ENCODE measurements at regions not wholly inside any gene's neighbourhood (a gene's known extent, or its start where the extent isn't known, plus 50 kb on each side); places are given as distances from the start of the nearest gene placed in this dataset.

DNA sequence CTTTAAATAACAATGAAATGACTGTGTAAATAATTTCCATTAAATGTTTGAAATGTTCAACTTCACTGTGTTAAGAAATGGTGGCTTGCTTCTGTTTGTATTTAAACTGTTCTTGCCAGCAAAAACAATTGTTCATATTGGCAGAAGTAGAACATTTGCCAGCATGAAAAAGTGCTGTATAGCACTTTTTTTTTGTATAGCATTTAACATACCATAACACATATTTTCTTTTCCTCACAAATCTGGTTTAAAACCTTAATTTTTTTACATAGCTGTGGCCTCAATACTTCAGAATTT is 94.1 kb downstream of the COX18 start:
- CTCF ChIA-PET = no interaction called here
- intact Hi-C loops (cut with micrococcal nuclease; ENCODE audit: unreplicated experiment) = no loop called here
- TF ChIP-seq, protein P1, sequence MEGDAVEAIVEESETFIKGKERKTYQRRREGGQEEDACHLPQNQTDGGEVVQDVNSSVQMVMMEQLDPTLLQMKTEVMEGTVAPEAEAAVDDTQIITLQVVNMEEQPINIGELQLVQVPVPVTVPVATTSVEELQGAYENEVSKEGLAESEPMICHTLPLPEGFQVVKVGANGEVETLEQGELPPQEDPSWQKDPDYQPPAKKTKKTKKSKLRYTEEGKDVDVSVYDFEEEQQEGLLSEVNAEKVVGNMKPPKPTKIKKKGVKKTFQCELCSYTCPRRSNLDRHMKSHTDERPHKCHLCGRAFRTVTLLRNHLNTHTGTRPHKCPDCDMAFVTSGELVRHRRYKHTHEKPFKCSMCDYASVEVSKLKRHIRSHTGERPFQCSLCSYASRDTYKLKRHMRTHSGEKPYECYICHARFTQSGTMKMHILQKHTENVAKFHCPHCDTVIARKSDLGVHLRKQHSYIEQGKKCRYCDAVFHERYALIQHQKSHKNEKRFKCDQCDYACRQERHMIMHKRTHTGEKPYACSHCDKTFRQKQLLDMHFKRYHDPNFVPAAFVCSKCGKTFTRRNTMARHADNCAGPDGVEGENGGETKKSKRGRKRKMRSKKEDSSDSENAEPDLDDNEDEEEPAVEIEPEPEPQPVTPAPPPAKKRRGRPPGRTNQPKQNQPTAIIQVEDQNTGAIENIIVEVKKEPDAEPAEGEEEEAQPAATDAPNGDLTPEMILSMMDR (conservative IDR thresholded peaks at IDR 0.05; ENCODE audit: low read depth, low read length) = no peak
- TF ChIP-seq EZH2 (IDR thresholded peaks at IDR 0.05; ENCODE audit: borderline replicate concordance, low read depth, low read length, poor library complexity, severe bottlenecking) = no peak
- Histone ChIP-seq H3K4me1 (ENCODE audit: insufficient read depth, low read length, poor library complexity, severe bottlenecking) (no peaks in the 10 kb centered on the region), H3K4me3 (ENCODE audit: low read depth, low read length, poor library complexity, severe bottlenecking) (no peak overlapping the region), H3K27me3 (replicated peaks; ENCODE audit: insufficient read depth, low read depth, low read length, poor library complexity) (no peaks in the 10 kb centered on the region), H3K36me3 (ENCODE audit: insufficient read depth, low read length, poor library complexity, severe bottlenecking) (no peaks in the 10 kb centered on the region), H3K9me3 (ENCODE audit: low read depth, low read length, poor library complexity, severe bottlenecking) (no peaks in the 10 kb centered on the region), H3K27ac (ENCODE audit: low read depth, low read length, poor library complexity, severe bottlenecking) (no peak overlapping the region)
- no TSS peak for BruUV-seq (replicated peaks)
- no peak for DNase-seq (ENCODE audit: low spot score)
- POLR2A ChIA-PET (ENCODE audit: low non-redundant PET) = no interaction called here

DNA sequence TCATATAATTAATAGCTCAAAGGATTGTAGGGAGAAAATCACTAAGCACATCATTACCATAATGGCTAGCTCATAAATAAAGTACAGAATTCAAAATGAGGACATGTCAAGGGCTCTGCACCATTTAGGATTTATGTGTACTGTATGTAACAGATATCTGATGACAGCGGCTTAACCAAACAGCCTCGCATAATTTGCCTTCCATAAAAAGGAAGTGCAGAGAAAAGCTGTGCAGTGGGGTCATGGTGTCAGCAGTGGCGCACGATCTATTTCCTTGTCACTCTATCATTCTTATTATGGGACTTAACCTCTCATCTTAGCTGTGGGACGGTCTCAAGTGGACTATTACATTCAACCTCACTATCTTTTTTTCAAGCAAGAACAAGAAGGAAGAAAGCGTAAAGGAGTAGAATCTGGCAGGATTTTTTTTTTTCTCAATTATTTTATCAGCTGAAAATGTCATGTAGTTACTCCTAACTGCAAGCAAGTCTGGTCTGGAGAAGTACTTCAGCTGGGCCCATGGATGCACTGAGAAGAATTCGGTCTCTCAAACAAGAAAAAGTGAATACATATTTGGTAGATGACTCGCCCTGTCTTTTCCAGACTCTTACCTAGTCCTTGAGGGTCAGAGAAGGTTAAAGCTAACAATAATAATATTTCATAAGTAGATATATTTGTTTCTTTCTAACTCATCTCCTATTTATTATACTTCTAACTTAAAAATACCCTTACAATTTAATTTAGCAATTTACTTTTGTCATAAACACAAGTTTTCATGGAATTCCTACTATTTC is 94.6 kb downstream of the COX18 start:
- Histone ChIP-seq H3K4me1 (ENCODE audit: insufficient read depth, low read length, poor library complexity, severe bottlenecking) (no peaks in the 10 kb centered on the region), H3K9me3 (ENCODE audit: low read depth, low read length, poor library complexity, severe bottlenecking) (no peaks in the 10 kb centered on the region), H3K27ac (ENCODE audit: low read depth, low read length, poor library complexity, severe bottlenecking) (no peak overlapping the region), H3K27me3 (replicated peaks; ENCODE audit: insufficient read depth, low read depth, low read length, poor library complexity) (no peaks in the 10 kb centered on the region), H3K36me3 (ENCODE audit: insufficient read depth, low read length, poor library complexity, severe bottlenecking) (no peaks in the 10 kb centered on the region), H3K4me3 (ENCODE audit: low read depth, low read length, poor library complexity, severe bottlenecking) (no peak overlapping the region)
- peak; percentile 17 for DNase-seq (ENCODE audit: low spot score)
- ChIA-PET POLR2A (ENCODE audit: low non-redundant PET) (no interaction called here), CTCF (no interaction called here)
- intact Hi-C loops (cut with micrococcal nuclease; ENCODE audit: unreplicated experiment) = no loop called here
- no peak for TF ChIP-seq EZH2 (IDR thresholded peaks at IDR 0.05; ENCODE audit: borderline replicate concordance, low read depth, low read length, poor library complexity, severe bottlenecking)
- TF ChIP-seq, protein P1 (conservative IDR thresholded peaks at IDR 0.05; ENCODE audit: low read depth, low read length) = no peak
- BruUV-seq (replicated peaks) = no TSS peak

DNA sequence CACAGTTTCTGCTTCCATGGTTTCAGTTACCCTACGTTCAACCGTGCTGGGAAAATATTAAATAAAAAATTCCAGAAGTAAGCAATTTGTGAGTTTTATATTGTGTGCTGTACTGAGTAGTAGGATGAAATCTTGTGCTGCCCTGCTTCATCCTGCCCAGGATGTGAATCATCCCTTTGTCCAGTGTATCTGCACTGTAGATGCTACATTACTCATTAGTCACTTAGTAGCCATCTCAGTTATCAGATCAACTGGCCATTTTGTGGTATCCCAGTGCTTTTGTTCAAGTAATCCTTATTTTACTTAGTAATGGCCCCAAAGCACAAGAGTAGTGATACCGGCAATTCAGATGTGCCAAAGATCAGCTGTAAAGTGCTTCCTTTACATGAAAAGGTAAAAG is 97.9 kb downstream of the COX18 start:
- intact Hi-C loops (cut with micrococcal nuclease; ENCODE audit: unreplicated experiment) = no loop called here
- ChIA-PET CTCF (no interaction called here), POLR2A (ENCODE audit: low non-redundant PET) (no interaction called here)
- Histone ChIP-seq H3K36me3 (ENCODE audit: insufficient read depth, low read length, poor library complexity, severe bottlenecking) (no peaks in the 10 kb centered on the region), H3K9me3 (ENCODE audit: low read depth, low read length, poor library complexity, severe bottlenecking) (no peaks in the 10 kb centered on the region), H3K27ac (ENCODE audit: low read depth, low read length, poor library complexity, severe bottlenecking) (no peak overlapping the region), H3K27me3 (replicated peaks; ENCODE audit: insufficient read depth, low read depth, low read length, poor library complexity) (no peaks in the 10 kb centered on the region), H3K4me1 (ENCODE audit: insufficient read depth, low read length, poor library complexity, severe bottlenecking) (no peaks in the 10 kb centered on the region), H3K4me3 (ENCODE audit: low read depth, low read length, poor library complexity, severe bottlenecking) (no peak overlapping the region)
- TF ChIP-seq, protein P1 (conservative IDR thresholded peaks at IDR 0.05; ENCODE audit: low read depth, low read length) = no peak
- TF ChIP-seq EZH2 (IDR thresholded peaks at IDR 0.05; ENCODE audit: borderline replicate concordance, low read depth, low read length, poor library complexity, severe bottlenecking) = no peak
- no TSS peak for BruUV-seq (replicated peaks)
- no peak for DNase-seq (ENCODE audit: low spot score)
